ENCODE measurements at regions not wholly inside any gene's neighbourhood (a gene's known extent, or its start where the extent isn't known, plus 50 kb on each side); places are given as distances from the start of the nearest gene placed in this dataset.

GRCh38 chr15:46146002-46146401 lies 511.2 kb downstream of the SQOR start:
- H3K4me1 ChIP-seq (ENCODE audit: insufficient read depth, low read length): no peaks in the 10 kb centered on the region
- DNase-seq (no peak), ATAC-seq (no peak)
- CTCF ChIA-PET: no interaction called here
- no peaks in the 10 kb centered on the region for H4K20me1 ChIP-seq (ENCODE audit: low read length)
- H3F3A ChIP-seq (ENCODE audit: low read length, unreplicated experiment): no peaks in the 10 kb centered on the region
- intact Hi-C loops (cut with micrococcal nuclease): no loop called here
- BruUV-seq (replicated peaks): no TSS peak
- H3K9ac ChIP-seq (ENCODE audit: low read length): no peak overlapping the region
- no peaks in the 10 kb centered on the region for H3K27me3 ChIP-seq (ENCODE audit: low read length)
- H3K36me3 ChIP-seq (ENCODE audit: low read depth, low read length): no peaks in the 10 kb centered on the region
- no peaks in the 10 kb centered on the region for H3K9me3 ChIP-seq (ENCODE audit: low read length)
- H3K27ac ChIP-seq (ENCODE audit: low read length): no peak overlapping the region
- H2AFZ ChIP-seq (ENCODE audit: low read length): no peak overlapping the region
- H3K4me2 ChIP-seq (ENCODE audit: low read length): no peak overlapping the region
- TF ChIP-seq EZH2 (IDR thresholded peaks at IDR 0.05; ENCODE audit: low read length, unreplicated experiment): no peak
- TF ChIP-seq CTCF (conservative IDR thresholded peaks at IDR 0.05; ENCODE audit: low read depth, low read length): no peak
- no peak for TF ChIP-seq EZH2phosphoT487 (IDR thresholded peaks at IDR 0.05; ENCODE audit: borderline replicate concordance, low read length)
- POLR2A ChIA-PET (ENCODE audit: unreplicated experiment): no interaction called here
- no peaks in the 10 kb centered on the region for H3K9me2 ChIP-seq (replicated peaks; ENCODE audit: low read length)
- H3K4me3 ChIP-seq (ENCODE audit: low read length): no peak overlapping the region
- H3K79me2 ChIP-seq (ENCODE audit: low read length): no peaks in the 10 kb centered on the region

GRCh38 chr15:46146915-46147314 lies 512.1 kb downstream of the SQOR start:
- Histone ChIP-seq H3K36me3 (ENCODE audit: low read depth, low read length) (no peaks in the 10 kb centered on the region), H3K4me2 (ENCODE audit: low read length) (no peak overlapping the region), H3K27ac (ENCODE audit: low read length) (no peak overlapping the region), H3K9me2 (replicated peaks; ENCODE audit: low read length) (no peaks in the 10 kb centered on the region), H3K9ac (ENCODE audit: low read length) (no peak overlapping the region), H3K27me3 (ENCODE audit: low read length) (no peaks in the 10 kb centered on the region), H3K4me1 (ENCODE audit: insufficient read depth, low read length) (no peaks in the 10 kb centered on the region), H4K20me1 (ENCODE audit: low read length) (no peaks in the 10 kb centered on the region), H2AFZ (ENCODE audit: low read length) (no peak overlapping the region), H3K4me3 (ENCODE audit: low read length) (no peak overlapping the region), H3K79me2 (ENCODE audit: low read length) (no peaks in the 10 kb centered on the region), H3K9me3 (ENCODE audit: low read length) (no peaks in the 10 kb centered on the region), H3F3A (ENCODE audit: low read length, unreplicated experiment) (no peaks in the 10 kb centered on the region)
- CTCF ChIA-PET: no interaction called here
- POLR2A ChIA-PET (ENCODE audit: unreplicated experiment): no interaction called here
- ATAC-seq (no peak), DNase-seq (no peak)
- no TSS peak for BruUV-seq (replicated peaks)
- TF ChIP-seq CTCF (conservative IDR thresholded peaks at IDR 0.05; ENCODE audit: low read depth, low read length): no peak
- intact Hi-C loops (cut with micrococcal nuclease): no loop called here

GRCh38 chr15:46151786-46152185 lies 517.0 kb downstream of the SQOR start:
- no TSS peak for BruUV-seq (replicated peaks)
- intact Hi-C loops (cut with micrococcal nuclease): no loop called here
- TF ChIP-seq EZH2phosphoT487 (IDR thresholded peaks at IDR 0.05; ENCODE audit: borderline replicate concordance, low read length) (no peak), EZH2 (IDR thresholded peaks at IDR 0.05; ENCODE audit: low read length, unreplicated experiment) (no peak), CTCF (conservative IDR thresholded peaks at IDR 0.05; ENCODE audit: low read depth, low read length) (no peak)
- no peaks in the 10 kb centered on the region for H3K36me3 ChIP-seq (ENCODE audit: low read depth, low read length)
- DNase-seq (peak; percentile 25), ATAC-seq (no peak)
- POLR2A ChIA-PET (ENCODE audit: unreplicated experiment): no interaction called here
- no peaks in the 10 kb centered on the region for H3K9me2 ChIP-seq (replicated peaks; ENCODE audit: low read length)
- H4K20me1 ChIP-seq (ENCODE audit: low read length): no peaks in the 10 kb centered on the region
- no peak overlapping the region for H3K4me2 ChIP-seq (ENCODE audit: low read length)
- no peaks in the 10 kb centered on the region for H3K27me3 ChIP-seq (ENCODE audit: low read length)
- no peaks in the 10 kb centered on the region for H3K4me1 ChIP-seq (ENCODE audit: insufficient read depth, low read length)
- H2AFZ ChIP-seq (ENCODE audit: low read length): peak overlapping the region; percentile 38; the same call in 1 of the 2 replicates
- no peak overlapping the region for H3K4me3 ChIP-seq (ENCODE audit: low read length)
- CTCF ChIA-PET: no interaction called here
- no peaks in the 10 kb centered on the region for H3K9me3 ChIP-seq (ENCODE audit: low read length)
- no peak overlapping the region for H3K9ac ChIP-seq (ENCODE audit: low read length)
- no peak overlapping the region for H3K27ac ChIP-seq (ENCODE audit: low read length)
- no peaks in the 10 kb centered on the region for H3F3A ChIP-seq (ENCODE audit: low read length, unreplicated experiment)
- no peaks in the 10 kb centered on the region for H3K79me2 ChIP-seq (ENCODE audit: low read length)

Data from PC-3 (cell line).